GM12878 (cell line): ENCODE measurements at regions not wholly inside any gene's neighbourhood (a gene's known extent, or its start where the extent isn't known, plus 50 kb on each side); places are given as distances from the start of the nearest gene placed in this dataset.

Experiments used
- ATAC-seq: fragments of 200-7000 bp; cut with Tn5 transposase; 3 replicates; pipeline ENCODE4 v1.9.1; 2020; ENCODE audit warnings: mild to moderate bottlenecking, moderate library complexity
- BruUV-seq: library from RNA; stranded (reverse); fragments of 400-500 nt; replicated peaks from 2 replicates; lab custom pipeline; 2021; lab: Mats Ljungman, UMichigan
- CTCF ChIA-PET: fragments of 300-600 bp; sonication (Branson Sonifier 250); formaldehyde crosslinking; extraction: SDS; loops from one replicate; lab custom pipeline; 2021; ENCODE audit warnings: inconsistent platforms; lab: Yijun Ruan, JAX
- POLR2A ChIA-PET: fragments of 350-600 bp; formaldehyde crosslinking; extraction: SDS; loops from one replicate; lab custom pipeline; 2021; ENCODE audit warnings: inconsistent platforms; lab: Charles Lee
- RAD21 ChIA-PET: fragments of 300-600 bp; sonication (Branson Sonifier 250); formaldehyde crosslinking; loops from one replicate; lab custom pipeline; 2023; ENCODE audit warnings: antibody characterized with exemption; ENCODE audit not compliant: unreplicated experiment; lab: Charles Lee
- SMC1A ChIA-PET: fragments of 300-600 bp; sonication (Branson Sonifier 250); formaldehyde crosslinking; loops from one replicate; lab custom pipeline; 2023; ENCODE audit not compliant: unreplicated experiment, uncharacterized antibody; lab: Charles Lee
- DNase-seq: peaks from one replicate; pipeline ENCODE4 v3.0.0-alpha.2; 2011; ENCODE audit warnings: low read depth, low spot score
- FAIRE-seq: peaks from 3 replicates; lab custom pipeline; 2011; peaks lifted over from hg19 to GRCh38; lab: Jason Lieb, UNC
- H2AFZ ChIP-seq: 2 replicates; pipeline ENCODE4 v1.6.0; 2011; ENCODE audit warnings: low read depth, low read length, control low read depth; ENCODE audit not compliant: control insufficient read depth
- H3K27ac ChIP-seq: 2 replicates; pipeline ENCODE4 v1.5.1; 2011; ENCODE audit warnings: control low read depth; ENCODE audit not compliant: control insufficient read depth, insufficient read depth
- H3K27me3 ChIP-seq, 2 experiments: replicated peaks in 1 of 2; 2 replicates each; pipeline versions ENCODE4 v1.6.0 to v1.6.1; 2011; ENCODE audit warnings: low read length in 1 of 2; ENCODE audit not compliant: control insufficient read depth in 2 of 2, insufficient read depth in 2 of 2
- H3K36me3 ChIP-seq, 2 experiments: 2 replicates each; pipeline ENCODE4 v1.5.1; 2011; ENCODE audit warnings: low read length in 1 of 2; ENCODE audit not compliant: control insufficient read depth in 2 of 2, insufficient read depth in 2 of 2
- H3K4me1 ChIP-seq: 2 replicates; pipeline ENCODE4 v1.6.1; 2011; ENCODE audit warnings: mild to moderate bottlenecking, low read length, moderate library complexity, mixed read lengths; ENCODE audit not compliant: control insufficient read depth, insufficient read depth
- H3K4me2 ChIP-seq: 2 replicates; pipeline ENCODE4 v1.6.0; 2011; ENCODE audit warnings: control low read depth; ENCODE audit not compliant: control insufficient read depth, insufficient read depth
- H3K4me3 ChIP-seq: fragments of 200-600 bp; sonication (generic); 2 replicates; pipeline ENCODE4 v1.5.1; 2016
- H3K79me2 ChIP-seq: 2 replicates; pipeline ENCODE4 v1.6.0; 2011; ENCODE audit warnings: low read length; ENCODE audit not compliant: control insufficient read depth, insufficient read depth
- H3K9ac ChIP-seq: 2 replicates; pipeline ENCODE4 v1.8.0; 2011; ENCODE audit warnings: low read length, control low read depth, mixed read lengths; ENCODE audit not compliant: control insufficient read depth, insufficient read depth
- H3K9me3 ChIP-seq: replicated peaks from 3 replicates; pipeline ENCODE4 v1.5.1; 2011; ENCODE audit warnings: mild to moderate bottlenecking, low read length; ENCODE audit not compliant: control insufficient read depth, insufficient read depth
- H4K20me1 ChIP-seq: 2 replicates; pipeline ENCODE4 v1.6.0; 2011; ENCODE audit not compliant: control insufficient read depth, insufficient read depth
- BRCA1 ChIP-seq: IDR thresholded peaks from 2 replicates; pipeline ENCODE4 v1.6.1; 2011; ENCODE audit warnings: low read depth, low read length, improper control_type of control experiment
- SUPT20H ChIP-seq: IDR thresholded peaks from 2 replicates; pipeline ENCODE4 v1.6.1; 2011; ENCODE audit warnings: low read depth, mild to moderate bottlenecking, low read length, moderate library complexity, borderline replicate concordance; ENCODE audit not compliant: control insufficient read depth
- WGBS: methylation state at CpG from one replicate; pipeline ENCODE4 v1.1.6; 2016; ENCODE audit warnings: low lambda C conversion rate; ENCODE audit not compliant: insufficient replicate concordance, insufficient coverage; ENCODE audit errors: missing lambda C conversion rate; 5-methylcytosine and 5-hydroxymethylcytosine counted together
- in situ Hi-C: fragments of 300-500 bp; cut with MboI; formaldehyde crosslinking; loops from 9 replicates; pipeline ENCODE4 v1.14.3; 2018; ENCODE audit warnings: mixed read lengths
- intact Hi-C: fragments of 100-400 bp; cut with micrococcal nuclease; formaldehyde crosslinking; loops from one replicate; pipeline ENCODE4 v1.14.2; 2022; ENCODE audit not compliant: unreplicated experiment
- TF ChIP-seq, protein P1 (sequence below): fragments of 450-650 bp; formaldehyde crosslinking; IDR thresholded peaks from 2 replicates; pipeline ENCODE4 v1.5.0; 2022; ENCODE audit warnings: mild to moderate bottlenecking, missing genetic modification characterization

DNA sequence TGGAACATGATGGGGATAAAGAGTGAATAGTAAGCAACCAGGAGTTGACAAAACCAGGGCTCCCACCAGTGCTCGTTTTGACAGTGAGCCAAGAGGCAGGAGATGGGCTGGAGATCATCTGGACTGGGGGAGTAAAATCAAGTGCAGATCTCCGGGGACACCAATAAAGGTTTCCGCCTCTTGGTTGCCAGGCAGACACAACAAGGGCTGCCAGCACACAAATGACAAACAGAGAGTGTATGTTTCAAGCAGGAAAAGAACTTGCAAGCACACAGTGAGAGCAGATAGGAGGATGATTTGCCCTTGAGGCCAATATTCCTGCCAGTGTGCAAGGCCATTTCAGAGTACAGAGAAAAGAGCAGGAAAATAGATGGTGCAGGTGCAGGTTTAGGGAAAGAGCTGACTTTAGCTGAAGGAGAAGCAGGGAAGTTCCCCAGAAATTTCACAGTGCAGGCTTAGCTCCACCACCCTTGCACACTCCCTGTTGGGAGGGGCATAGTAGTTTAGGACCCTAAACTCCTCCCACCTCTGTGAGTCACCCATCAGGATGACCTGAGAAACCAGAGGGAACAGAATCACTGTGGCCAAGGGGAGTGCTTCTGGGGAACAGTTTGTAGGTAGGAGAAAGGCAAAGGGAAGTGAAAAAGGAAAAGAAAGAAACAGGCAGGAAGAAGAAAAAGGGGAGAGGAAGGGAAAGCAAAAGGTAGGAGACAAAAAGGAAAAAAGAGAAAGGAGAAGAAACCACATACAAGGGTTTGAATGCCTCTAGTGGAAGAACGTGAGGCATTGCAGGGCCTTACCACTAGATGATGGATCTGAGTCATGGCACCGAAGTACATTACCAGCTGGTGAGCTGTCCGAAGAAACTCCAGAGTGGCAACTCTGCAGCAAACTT is 404.4 kb downstream of the SLC6A15 start:
- intact Hi-C loops: loop anchor here (10.0 kb wide), 1 partner anchor 1993 kb away; no protein-coding TSS in a partner anchor
- no peak for DNase-seq
- CTCF ChIA-PET: interaction anchor here (0.6 to 2.8 kb wide), 2 partner anchors 11 to 1982 kb away, joined by 3 to 13 read pairs; no protein-coding TSS in a partner anchor
- no peaks in the 10 kb centered on the region for H4K20me1 ChIP-seq
- H3K27ac ChIP-seq: no peak overlapping the region
- no peak overlapping the region for H2AFZ ChIP-seq
- no peaks in the 10 kb centered on the region for H3K4me1 ChIP-seq
- in situ Hi-C loops: loop anchor here (10.0 to 25.0 kb wide), 2 partner anchors 683 to 1971 kb away; no protein-coding TSS in a partner anchor
- BruUV-seq: no TSS peak
- no peaks in the 10 kb centered on the region for H3K36me3 ChIP-seq
- no peaks in the 10 kb centered on the region for H3K9me3 ChIP-seq
- peak; percentile 73 for ATAC-seq
- no peak overlapping the region for H3K4me3 ChIP-seq
- no peak overlapping the region for H3K9ac ChIP-seq
- no peaks in the 10 kb centered on the region for H3K79me2 ChIP-seq
- WGBS: 33% methylated on average over 6 of the region's 6 CpGs
- no peak overlapping the region for H3K4me2 ChIP-seq
- no peak for FAIRE-seq
- H3K27me3 ChIP-seq: no peaks in the 10 kb centered on the region
- RAD21 ChIA-PET: no interaction called here
- SMC1A ChIA-PET: no interaction called here
- TF ChIP-seq BRCA1 (no peak), SUPT20H (no peak)
- TF ChIP-seq, protein P1, sequence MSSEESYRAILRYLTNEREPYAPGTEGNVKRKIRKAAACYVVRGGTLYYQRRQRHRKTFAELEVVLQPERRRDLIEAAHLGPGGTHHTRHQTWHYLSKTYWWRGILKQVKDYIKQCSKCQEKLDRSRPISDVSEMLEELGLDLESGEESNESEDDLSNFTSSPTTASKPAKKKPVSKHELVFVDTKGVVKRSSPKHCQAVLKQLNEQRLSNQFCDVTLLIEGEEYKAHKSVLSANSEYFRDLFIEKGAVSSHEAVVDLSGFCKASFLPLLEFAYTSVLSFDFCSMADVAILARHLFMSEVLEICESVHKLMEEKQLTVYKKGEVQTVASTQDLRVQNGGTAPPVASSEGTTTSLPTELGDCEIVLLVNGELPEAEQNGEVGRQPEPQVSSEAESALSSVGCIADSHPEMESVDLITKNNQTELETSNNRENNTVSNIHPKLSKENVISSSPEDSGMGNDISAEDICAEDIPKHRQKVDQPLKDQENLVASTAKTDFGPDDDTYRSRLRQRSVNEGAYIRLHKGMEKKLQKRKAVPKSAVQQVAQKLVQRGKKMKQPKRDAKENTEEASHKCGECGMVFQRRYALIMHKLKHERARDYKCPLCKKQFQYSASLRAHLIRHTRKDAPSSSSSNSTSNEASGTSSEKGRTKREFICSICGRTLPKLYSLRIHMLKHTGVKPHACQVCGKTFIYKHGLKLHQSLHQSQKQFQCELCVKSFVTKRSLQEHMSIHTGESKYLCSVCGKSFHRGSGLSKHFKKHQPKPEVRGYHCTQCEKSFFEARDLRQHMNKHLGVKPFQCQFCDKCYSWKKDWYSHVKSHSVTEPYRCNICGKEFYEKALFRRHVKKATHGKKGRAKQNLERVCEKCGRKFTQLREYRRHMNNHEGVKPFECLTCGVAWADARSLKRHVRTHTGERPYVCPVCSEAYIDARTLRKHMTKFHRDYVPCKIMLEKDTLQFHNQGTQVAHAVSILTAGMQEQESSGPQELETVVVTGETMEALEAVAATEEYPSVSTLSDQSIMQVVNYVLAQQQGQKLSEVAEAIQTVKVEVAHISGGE (CRISPR knock-in tag): no peak
- POLR2A ChIA-PET: no interaction called here
